Endothelial cell of umbilical vein (primary cell): ENCODE measurements at regions not wholly inside any gene's neighbourhood (a gene's known extent, or its start where the extent isn't known, plus 50 kb on each side); places are given as distances from the start of the nearest gene placed in this dataset.

ENCODE experiments used
- BruUV-seq: library from RNA; stranded (reverse); fragments of 400-500 nt; replicated peaks from 2 replicates; lab custom pipeline; 2021; lab: Mats Ljungman, UMichigan
- CTCF ChIA-PET: fragments of 300-600, 350-600 bp; sonication (Branson Sonifier 250); formaldehyde crosslinking; loops from one replicate; lab custom pipeline; 2021; ENCODE audit warnings: antibody characterized with exemption, inconsistent platforms; lab: Charles Lee
- POLR2A ChIA-PET: fragments of 300-600, 350-600 bp; sonication (Branson Sonifier 250); formaldehyde crosslinking; loops from one replicate; lab custom pipeline; 2021; ENCODE audit warnings: antibody characterized with exemption, inconsistent platforms; lab: Charles Lee
- DNase-seq: peaks from one replicate; pipeline ENCODE4 v3.0.0-alpha.2; 2011; ENCODE audit warnings: low read depth, low spot score
- FAIRE-seq: peaks from 2 replicates; lab custom pipeline; 2011; peaks lifted over from hg19 to GRCh38; lab: Jason Lieb, UNC
- H2AFZ ChIP-seq: 2 replicates; pipeline ENCODE4 v1.6.0; 2012; ENCODE audit warnings: low read depth, low read length, control low read depth, inconsistent platforms
- H3K27ac ChIP-seq: 2 replicates; pipeline ENCODE4 v1.5.1; 2011; ENCODE audit warnings: low read depth, mild to moderate bottlenecking, control low read depth, low read length, moderate library complexity; ENCODE audit not compliant: insufficient read depth
- H3K27me3 ChIP-seq, 2 experiments: 2 replicates each; pipeline versions ENCODE4 v1.6.0 to v1.6.1; 2011; ENCODE audit warnings: low read length in 2 of 2, mixed read lengths in 1 of 2; ENCODE audit not compliant: control insufficient read depth in 2 of 2, insufficient read depth in 2 of 2
- H3K36me3 ChIP-seq, 2 experiments: 2 replicates in 1 of 2; 3 replicates in 1 of 2; pipeline ENCODE4 v1.5.1; 2011; ENCODE audit warnings: low read length in 2 of 2, mild to moderate bottlenecking in 1 of 2, moderate library complexity in 1 of 2; ENCODE audit not compliant: control insufficient read depth in 2 of 2, insufficient read depth in 2 of 2; ENCODE audit errors: extremely low read depth in 1 of 2
- H3K4me1 ChIP-seq: 3 replicates; pipeline ENCODE4 v1.5.1; 2011; ENCODE audit warnings: mild to moderate bottlenecking, low read length; ENCODE audit not compliant: control insufficient read depth, insufficient read depth; ENCODE audit errors: extremely low read depth
- H3K4me2 ChIP-seq: 2 replicates; pipeline ENCODE4 v1.6.1; 2011; ENCODE audit warnings: low read length, control low read depth, mixed read lengths; ENCODE audit not compliant: insufficient read depth
- H3K4me3 ChIP-seq, 3 experiments: fragments of 200-600 bp in 1 of 3; sonication (generic), shearing (Covaris generic) in 1 of 3; replicated peaks in 1 of 3; 2 replicates each; pipeline ENCODE4 v1.5.1; 2011 to 2016; ENCODE audit warnings: control low read depth in 3 of 3, low read length in 3 of 3, mild to moderate bottlenecking in 2 of 3, inconsistent platforms in 1 of 3, low read depth in 1 of 3, moderate library complexity in 1 of 3; ENCODE audit not compliant: insufficient read depth in 1 of 3
- H3K79me2 ChIP-seq: 2 replicates; pipeline ENCODE4 v1.6.0; 2012; ENCODE audit warnings: low read length, inconsistent platforms; ENCODE audit not compliant: control insufficient read depth, insufficient read depth
- H3K9ac ChIP-seq: replicated peaks from 2 replicates; pipeline ENCODE3; 2011; ENCODE audit warnings: low read length, control low read depth; ENCODE audit not compliant: insufficient read depth; ENCODE audit errors: extremely low read depth
- H3K9me1 ChIP-seq: replicated peaks from 3 replicates; pipeline ENCODE4 v1.6.0; 2011; ENCODE audit warnings: mild to moderate bottlenecking, low read length; ENCODE audit not compliant: control insufficient read depth, insufficient read depth; ENCODE audit errors: extremely low read depth
- H3K9me3 ChIP-seq: replicated peaks from 2 replicates; pipeline ENCODE4 v1.5.1; 2012; ENCODE audit warnings: low read length, inconsistent platforms; ENCODE audit not compliant: control insufficient read depth, insufficient read depth
- H4K20me1 ChIP-seq: replicated peaks from 2 replicates; pipeline ENCODE3; 2011; ENCODE audit warnings: mild to moderate bottlenecking, low read length; ENCODE audit not compliant: control insufficient read depth, insufficient read depth; ENCODE audit errors: extremely low read depth
- CTCF ChIP-seq, 2 donors: IDR thresholded peaks; 1 replicate in 1 of 2; 2 replicates in 1 of 2; pipeline ENCODE4 v1.5.1; 2011; ENCODE audit warnings: low read length in 2 of 2, mild to moderate bottlenecking in 2 of 2, moderate library complexity in 2 of 2, control low read depth in 1 of 2, inconsistent platforms in 1 of 2, low read depth in 1 of 2; ENCODE audit not compliant: insufficient read depth in 1 of 2; ENCODE audit errors: extremely low read depth in 1 of 2
- FOS ChIP-seq: IDR thresholded peaks from 2 replicates; pipeline ENCODE4 v1.6.1; 2011; ENCODE audit warnings: mild to moderate bottlenecking, low read length, moderate library complexity, borderline replicate concordance; ENCODE audit not compliant: insufficient read depth
- GATA2 ChIP-seq: IDR thresholded peaks from 2 replicates; pipeline ENCODE4 v1.7.0; 2011; ENCODE audit warnings: low read depth, mild to moderate bottlenecking, moderate library complexity, mixed read lengths, low read length; ENCODE audit not compliant: insufficient read length, insufficient read depth
- MAX ChIP-seq: IDR thresholded peaks from 2 replicates; pipeline ENCODE4 v1.6.1; 2011; ENCODE audit not compliant: insufficient read depth, insufficient read length
- dilution Hi-C: fragments of 300-500 bp; cut with MboI; formaldehyde crosslinking; loops from one replicate; pipeline ENCODE4 v1.15.0; 2019; ENCODE audit warnings: low sequenced_read_pairs; ENCODE audit not compliant: extremely low pct_ligation_motif_present
- intact Hi-C: fragments of 100-400 bp; cut with micrococcal nuclease; formaldehyde crosslinking; loops from one replicate; pipeline ENCODE4 v1.10.0; 2022

GRCh38 chr11:87421422-87421821, 383.7 kb downstream of the TMEM135 start:
- Histone ChIP-seq H3K4me2 (no peak overlapping the region), H3K36me3 (no peaks in the 10 kb centered on the region), H2AFZ (no peak overlapping the region), H3K4me3 (no peak overlapping the region), H3K79me2 (no peaks in the 10 kb centered on the region), H3K9ac (no peak overlapping the region), H3K9me1 (no peaks in the 10 kb centered on the region), H3K9me3 (no peaks in the 10 kb centered on the region), H3K27ac (no peak overlapping the region), H4K20me1 (no peaks in the 10 kb centered on the region), H3K4me1 (peaks cover 16% of the 10 kb centered on the region), H3K27me3 (no peaks in the 10 kb centered on the region)
- FAIRE-seq: peak; percentile 95
- TF ChIP-seq CTCF (IDR thresholded peaks at IDR 0.05; ENCODE audit: extremely low read depth in 1 of 2, insufficient read depth in 1 of 2, low read depth in 1 of 2, low read length in 2 of 2) (peak; percentile 67 to 75), FOS (no peak)
- DNase-seq: peak; percentile 91
- ChIA-PET POLR2A (interaction anchor here (1.0 to 1.9 kb wide), 2 partner anchors 53 to 68 kb away, joined by 4 to 11 read pairs; no protein-coding TSS in a partner anchor), CTCF (interaction anchor here (0.6 to 8.3 kb wide), 50 partner anchors 9 to 1117 kb away, joined by 3 to 415 read pairs (median 4); partner anchors contain the start of gene TMEM135)
- intact Hi-C loops: loop anchor here (1.0 to 10.0 kb wide), 6 partner anchors 53 to 1123 kb away; no protein-coding TSS in a partner anchor
- dilution Hi-C loops: no loop called here
- no TSS peak for BruUV-seq

- no peak overlapping the region for H3K27ac ChIP-seq
- POLR2A ChIA-PET: no interaction called here
- FAIRE-seq (no peak), DNase-seq (no peak)
- no peaks in the 10 kb centered on the region for H3K27me3 ChIP-seq
- H3K79me2 ChIP-seq: no peaks in the 10 kb centered on the region
- intact Hi-C loops (no loop called here), dilution Hi-C loops (no loop called here)
- BruUV-seq: no TSS peak
- no peaks in the 10 kb centered on the region for H3K9me1 ChIP-seq
- peaks cover 16% of the 10 kb centered on the region for H3K4me1 ChIP-seq
- no peak overlapping the region for H3K4me3 ChIP-seq
- TF ChIP-seq CTCF (IDR thresholded peaks at IDR 0.05; ENCODE audit: extremely low read depth in 1 of 2, insufficient read depth in 1 of 2, low read depth in 1 of 2, low read length in 2 of 2) (no peak), GATA2 (no peak), MAX (no peak)
- no peak overlapping the region for H3K9ac ChIP-seq
- no peaks in the 10 kb centered on the region for H4K20me1 ChIP-seq
- H2AFZ ChIP-seq: no peak overlapping the region
- no peak overlapping the region for H3K4me2 ChIP-seq
- H3K9me3 ChIP-seq: no peaks in the 10 kb centered on the region
- CTCF ChIA-PET: interaction anchor here (1.5 to 8.3 kb wide), 2 partner anchors 63 to 479 kb away, joined by 4 to 415 read pairs; no protein-coding TSS in a partner anchor
- no peaks in the 10 kb centered on the region for H3K36me3 ChIP-seq
Observed at GRCh38 chr11:87417951-87418350, 380.2 kb downstream of the TMEM135 start.
